ENCODE measurements at regions not wholly inside any gene's neighbourhood (a gene's known extent, or its start where the extent isn't known, plus 50 kb on each side); places are given as distances from the start of the nearest gene placed in this dataset.

DNA sequence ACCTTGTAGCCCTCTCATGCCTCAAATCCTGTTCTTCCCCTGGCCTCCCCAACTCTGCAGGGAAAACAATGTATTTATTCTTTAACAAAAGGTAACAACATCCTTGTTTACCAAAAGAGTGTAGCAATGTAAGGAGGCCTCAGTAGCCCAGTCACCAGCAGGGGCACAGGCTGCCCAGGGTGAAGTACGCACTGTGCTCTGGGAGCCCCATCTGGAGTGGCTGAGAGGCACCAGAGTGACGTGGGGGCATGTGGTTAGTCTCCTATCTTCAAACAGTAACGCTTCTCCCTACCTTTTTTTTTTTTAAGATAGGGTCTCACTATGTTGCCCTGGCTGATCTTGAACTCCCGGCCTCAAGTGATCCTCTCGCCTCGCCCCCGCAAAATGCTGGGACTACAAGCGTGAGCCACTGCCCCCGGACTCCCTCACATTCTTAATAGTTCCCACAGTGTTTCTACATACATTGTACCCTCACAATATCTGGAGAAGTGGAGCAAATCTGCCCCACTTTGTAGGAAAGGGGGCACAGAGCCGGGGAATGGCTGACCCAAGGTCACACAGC is 51.3 kb upstream of the ECE1 start:
- TF ChIP-seq, protein P1, sequence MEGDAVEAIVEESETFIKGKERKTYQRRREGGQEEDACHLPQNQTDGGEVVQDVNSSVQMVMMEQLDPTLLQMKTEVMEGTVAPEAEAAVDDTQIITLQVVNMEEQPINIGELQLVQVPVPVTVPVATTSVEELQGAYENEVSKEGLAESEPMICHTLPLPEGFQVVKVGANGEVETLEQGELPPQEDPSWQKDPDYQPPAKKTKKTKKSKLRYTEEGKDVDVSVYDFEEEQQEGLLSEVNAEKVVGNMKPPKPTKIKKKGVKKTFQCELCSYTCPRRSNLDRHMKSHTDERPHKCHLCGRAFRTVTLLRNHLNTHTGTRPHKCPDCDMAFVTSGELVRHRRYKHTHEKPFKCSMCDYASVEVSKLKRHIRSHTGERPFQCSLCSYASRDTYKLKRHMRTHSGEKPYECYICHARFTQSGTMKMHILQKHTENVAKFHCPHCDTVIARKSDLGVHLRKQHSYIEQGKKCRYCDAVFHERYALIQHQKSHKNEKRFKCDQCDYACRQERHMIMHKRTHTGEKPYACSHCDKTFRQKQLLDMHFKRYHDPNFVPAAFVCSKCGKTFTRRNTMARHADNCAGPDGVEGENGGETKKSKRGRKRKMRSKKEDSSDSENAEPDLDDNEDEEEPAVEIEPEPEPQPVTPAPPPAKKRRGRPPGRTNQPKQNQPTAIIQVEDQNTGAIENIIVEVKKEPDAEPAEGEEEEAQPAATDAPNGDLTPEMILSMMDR (IDR thresholded peaks at IDR 0.05; ENCODE audit: insufficient read depth, low read depth, low read length, missing control alignments): no peak
- DNase-seq (ENCODE audit: low read depth): no peak
- H3K4me3 ChIP-seq (ENCODE audit: low read depth, low read length): no peak overlapping the region

DNA sequence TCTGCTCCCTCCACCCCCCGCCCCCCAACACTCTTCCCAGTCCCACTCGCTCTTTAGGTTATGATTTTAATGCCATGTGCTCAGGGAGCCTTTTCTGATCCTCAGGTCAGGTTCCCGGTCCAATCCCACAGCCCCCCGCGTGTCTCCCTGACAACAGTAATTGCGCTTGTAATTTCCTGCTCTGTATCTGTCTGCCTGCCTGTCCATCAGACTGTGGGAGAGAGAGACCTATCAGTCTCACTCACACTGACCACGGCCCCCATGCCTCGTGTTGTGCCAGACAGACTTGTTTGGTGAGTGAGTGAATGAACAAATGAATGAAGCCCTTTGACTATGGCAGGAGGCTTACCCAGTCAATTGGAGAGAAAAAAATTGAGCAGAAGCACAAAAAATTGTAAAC is 50.8 kb upstream of the ECE1 start:
- TF ChIP-seq, protein P1 (IDR thresholded peaks at IDR 0.05; ENCODE audit: insufficient read depth, low read depth, low read length, missing control alignments): no peak
- no peak for DNase-seq (ENCODE audit: low read depth)
- H3K4me3 ChIP-seq (ENCODE audit: low read depth, low read length): no peak overlapping the region

DNA sequence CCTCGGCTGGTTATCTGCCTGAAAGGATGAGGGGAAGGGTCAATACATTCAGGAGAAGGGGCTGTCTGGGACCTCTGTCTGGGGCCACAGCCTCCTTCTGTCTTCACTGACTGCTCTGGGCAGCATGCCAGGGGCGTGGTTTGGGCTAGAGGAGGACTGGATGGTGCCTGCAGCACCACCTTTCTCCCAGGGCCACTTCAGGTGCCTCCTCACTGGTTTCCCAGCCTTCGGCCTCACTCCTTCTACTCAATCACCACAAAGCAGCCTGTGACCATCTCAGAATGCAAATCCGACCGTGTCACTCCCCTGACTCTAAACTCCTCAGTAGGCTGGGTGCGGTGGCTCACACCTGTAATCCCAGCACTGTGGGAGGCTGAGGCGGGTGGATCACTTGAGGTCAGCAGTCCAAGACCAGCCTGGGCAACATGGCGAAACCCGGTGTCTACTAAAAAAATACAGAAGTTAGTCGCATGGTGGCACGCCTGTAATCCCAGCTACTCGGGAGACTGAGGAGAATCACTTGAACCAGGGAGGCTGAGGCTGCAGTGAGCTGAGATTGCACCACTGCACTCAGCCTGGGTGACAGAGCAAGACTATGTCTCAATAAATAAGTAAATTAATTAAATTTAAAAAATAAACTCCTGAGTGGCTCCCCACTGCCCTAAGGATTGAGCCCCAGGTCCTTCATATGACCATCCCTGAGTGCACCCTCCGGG is 50.1 kb upstream of the ECE1 start:
- TF ChIP-seq, protein P1 (IDR thresholded peaks at IDR 0.05; ENCODE audit: insufficient read depth, low read depth, low read length, missing control alignments): no peak
- DNase-seq (ENCODE audit: low read depth): no peak

More for the DNA sequence above, 50.1 kb upstream of the ECE1 start:
- no peak overlapping the region for H3K4me3 ChIP-seq (ENCODE audit: low read depth, low read length)

All from GM12865 (cell line).